DND-41 (cell line): ENCODE measurements at regions not wholly inside any gene's neighbourhood (a gene's known extent, or its start where the extent isn't known, plus 50 kb on each side); places are given as distances from the start of the nearest gene placed in this dataset.

Source experiments
- ATAC-seq: fragments of 200-7000 bp; cut with Tn5 transposase; 3 replicates; pipeline ENCODE4 v1.9.1; 2021; ENCODE audit warnings: low read depth; ENCODE audit not compliant: insufficient read depth
- DNase-seq: peaks from one replicate; pipeline ENCODE4 v3.0.0-alpha.2; 2020
- H2AFZ ChIP-seq: 2 replicates; pipeline ENCODE4 v1.6.0; 2012; ENCODE audit warnings: low read depth, low read length
- H3K27ac ChIP-seq: 2 replicates; pipeline ENCODE4 v1.5.1; 2012; ENCODE audit warnings: low read length, inconsistent platforms
- H3K27me3 ChIP-seq: fragments of 200-600 bp; sonication (generic); 2 replicates; pipeline ENCODE4 v1.6.0; 2012; ENCODE audit warnings: low read length, mild to moderate bottlenecking, inconsistent platforms; ENCODE audit not compliant: insufficient read depth, poor library complexity
- H3K36me3 ChIP-seq: 2 replicates; pipeline ENCODE4 v1.5.1; 2012; ENCODE audit warnings: low read length, inconsistent platforms; ENCODE audit not compliant: insufficient read depth
- H3K4me1 ChIP-seq: 2 replicates; pipeline ENCODE4 v1.5.1; 2012; ENCODE audit warnings: mild to moderate bottlenecking, low read length; ENCODE audit not compliant: insufficient read depth
- H3K4me2 ChIP-seq: 2 replicates; pipeline ENCODE4 v1.6.0; 2012; ENCODE audit warnings: mild to moderate bottlenecking, moderate library complexity, low read length, inconsistent platforms; ENCODE audit not compliant: insufficient read depth
- H3K4me3 ChIP-seq, 2 experiments: fragments of 200-600 bp in 1 of 2; shearing (Covaris generic) in 1 of 2; 2 replicates each; pipeline ENCODE4 v1.5.1; 2012 to 2016; ENCODE audit warnings: inconsistent platforms in 2 of 2, low read length in 2 of 2, mild to moderate bottlenecking in 2 of 2, low read depth in 1 of 2, moderate library complexity in 1 of 2
- H3K79me2 ChIP-seq: 2 replicates; pipeline ENCODE4 v1.6.0; 2012; ENCODE audit warnings: low read length, inconsistent platforms; ENCODE audit not compliant: insufficient read depth
- H3K9ac ChIP-seq: 2 replicates; pipeline ENCODE4 v1.6.0; 2012; ENCODE audit warnings: low read depth, mild to moderate bottlenecking, inconsistent platforms, low read length, moderate library complexity
- H3K9me3 ChIP-seq: 2 replicates; pipeline ENCODE4 v1.5.1; 2012; ENCODE audit warnings: low read length, moderate library complexity, mild to moderate bottlenecking, inconsistent platforms; ENCODE audit not compliant: insufficient read depth, severe bottlenecking
- H4K20me1 ChIP-seq: 2 replicates; pipeline ENCODE4 v1.6.0; 2012; ENCODE audit warnings: low read length; ENCODE audit not compliant: insufficient read depth
- CTCF ChIP-seq: IDR thresholded peaks from 2 replicates; pipeline ENCODE4 v1.5.1; 2012; ENCODE audit warnings: borderline replicate concordance, low read length, moderate library complexity, mild to moderate bottlenecking; ENCODE audit not compliant: poor library complexity, severe bottlenecking; ENCODE audit errors: extremely low read depth
- EZH2 ChIP-seq: IDR thresholded peaks from 3 replicates; pipeline ENCODE4 v1.6.1; 2012; ENCODE audit warnings: borderline replicate concordance, low read depth, mild to moderate bottlenecking, moderate library complexity, low read length, inconsistent platforms; ENCODE audit not compliant: severe bottlenecking

- H3K27me3 ChIP-seq, result peaks cover 7% of the 10 kb centered on the region
- ATAC-seq, result no peak
- no peak overlapping the region for H3K9ac ChIP-seq
- H3K9me3 ChIP-seq, result no peaks in the 10 kb centered on the region
- no peak overlapping the region for H2AFZ ChIP-seq
- H3K4me3 ChIP-seq, result no peak overlapping the region
- no peaks in the 10 kb centered on the region for H3K79me2 ChIP-seq
- no peaks in the 10 kb centered on the region for H3K4me1 ChIP-seq
- DNase-seq, result no peak
- H4K20me1 ChIP-seq, result peaks cover 3% of the 10 kb centered on the region; the same call in 1 of the 2 replicates
- no peak overlapping the region for H3K4me2 ChIP-seq
- no peak overlapping the region for H3K27ac ChIP-seq
- no peak for TF ChIP-seq EZH2
- TF ChIP-seq CTCF, result no peak
- H3K36me3 ChIP-seq, result no peaks in the 10 kb centered on the region
Observed at GRCh38 chr5:172570594-172571334, 70.3 kb upstream of the NEURL1B start.

GRCh38 chr5:172569861-172570558, 71.1 kb upstream of the NEURL1B start:
- no peak for ATAC-seq

GRCh38 chr5:172568308-172568910, 72.7 kb upstream of the NEURL1B start:
- Histone ChIP-seq H4K20me1 (peaks cover 3% of the 10 kb centered on the region; the same call in 1 of the 2 replicates), H3K9ac (no peak overlapping the region)
- no peak for ATAC-seq

More at GRCh38 chr5:172569861-172570558, 71.1 kb upstream of the NEURL1B start:
- H3K27ac ChIP-seq, result no peak overlapping the region
- peaks cover 11% of the 10 kb centered on the region for H3K27me3 ChIP-seq
- H3K4me2 ChIP-seq, result no peak overlapping the region
- no peak overlapping the region for H3K9ac ChIP-seq
- no peaks in the 10 kb centered on the region for H3K36me3 ChIP-seq
- H3K4me1 ChIP-seq, result no peaks in the 10 kb centered on the region
- no peak for DNase-seq
- no peaks in the 10 kb centered on the region for H3K79me2 ChIP-seq
- no peak for TF ChIP-seq CTCF
- TF ChIP-seq EZH2, result no peak
- peaks cover 3% of the 10 kb centered on the region; the same call in 1 of the 2 replicates for H4K20me1 ChIP-seq
- H3K4me3 ChIP-seq, result no peak overlapping the region
- H3K9me3 ChIP-seq, result no peaks in the 10 kb centered on the region
- no peak overlapping the region for H2AFZ ChIP-seq

More at GRCh38 chr5:172568308-172568910, 72.7 kb upstream of the NEURL1B start:
- Histone ChIP-seq H3K4me1 (no peaks in the 10 kb centered on the region), H3K27ac (no peak overlapping the region), H2AFZ (no peak overlapping the region), H3K4me3 (no peak overlapping the region), H3K79me2 (no peaks in the 10 kb centered on the region), H3K36me3 (no peaks in the 10 kb centered on the region), H3K4me2 (no peak overlapping the region), H3K27me3 (peaks cover 11% of the 10 kb centered on the region), H3K9me3 (no peaks in the 10 kb centered on the region)
- TF ChIP-seq EZH2 (no peak), CTCF (no peak)
- no peak for DNase-seq
